ENCODE measurements at regions not wholly inside any gene's neighbourhood (a gene's known extent, or its start where the extent isn't known, plus 50 kb on each side); places are given as distances from the start of the nearest gene placed in this dataset.

- H3K36me3 ChIP-seq: no peaks in the 10 kb centered on the region
- H3K9me3 ChIP-seq: no peaks in the 10 kb centered on the region
- no peak for TF ChIP-seq CTCF (IDR thresholded peaks at IDR 0.05)
- ATAC-seq: peak in 6 of 8 donors; percentile 45 to 74 (median 58)
- H3K4me3 ChIP-seq: no peak overlapping the region
- no peak overlapping the region for H3K27ac ChIP-seq
- no peaks in the 10 kb centered on the region for H3K27me3 ChIP-seq
- H3K4me1 ChIP-seq: peaks cover 0 to 19% (median under 1%) of the 10 kb centered on the region in 9 donors
- intact Hi-C loops (cut with DNase I): loop anchor here in 1 of 10 donors (5.0 kb wide), 1 partner anchor 736 kb away; no protein-coding TSS in a partner anchor
- DNase-seq: peak in 1 of 2 donors; percentile 9
Observed at GRCh38 chr9:99726758-99727157, 94.9 kb upstream of the NR4A3 start.

DNA sequence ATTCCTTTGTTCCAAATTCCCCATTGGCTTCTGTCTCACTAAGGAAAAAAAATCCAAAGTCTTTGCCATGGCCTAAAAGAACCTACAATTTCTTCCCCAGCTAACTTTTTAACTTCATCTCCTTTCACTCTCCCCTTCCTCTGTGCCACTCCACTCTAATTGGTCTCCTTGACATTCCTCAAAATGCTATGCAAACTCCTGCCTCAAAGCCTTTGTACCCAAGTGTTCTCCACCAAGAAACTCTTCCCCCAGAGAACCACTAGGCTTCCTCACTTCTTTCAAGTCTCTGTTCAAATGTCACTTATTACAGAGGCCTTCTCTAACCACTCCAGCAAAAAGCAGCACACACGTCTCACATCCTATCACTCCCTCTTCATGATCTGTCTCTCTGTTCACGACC is 91.6 kb upstream of the NR4A3 start:
- WGBS, 2 donors: 93 to 94% methylated on average over 2 of the region's 2 CpGs
- Histone ChIP-seq H3K27me3 (no peaks in the 10 kb centered on the region), H3K36me3 (no peaks in the 10 kb centered on the region), H3K9me3 (no peaks in the 10 kb centered on the region), H3K4me1 (peaks cover 0 to 41% (median 14%) of the 10 kb centered on the region in 9 donors), H3K27ac (peak overlapping the region in 1 of 10 donors; percentile 10), H3K4me3 (no peak overlapping the region)
- intact Hi-C loops (cut with DNase I): loop anchor here in 1 of 10 donors (5.0 kb wide), 1 partner anchor 87 kb away; no protein-coding TSS in a partner anchor
- DNase-seq (no peak), ATAC-seq (no peak)
- TF ChIP-seq CTCF (IDR thresholded peaks at IDR 0.05): no peak

DNA sequence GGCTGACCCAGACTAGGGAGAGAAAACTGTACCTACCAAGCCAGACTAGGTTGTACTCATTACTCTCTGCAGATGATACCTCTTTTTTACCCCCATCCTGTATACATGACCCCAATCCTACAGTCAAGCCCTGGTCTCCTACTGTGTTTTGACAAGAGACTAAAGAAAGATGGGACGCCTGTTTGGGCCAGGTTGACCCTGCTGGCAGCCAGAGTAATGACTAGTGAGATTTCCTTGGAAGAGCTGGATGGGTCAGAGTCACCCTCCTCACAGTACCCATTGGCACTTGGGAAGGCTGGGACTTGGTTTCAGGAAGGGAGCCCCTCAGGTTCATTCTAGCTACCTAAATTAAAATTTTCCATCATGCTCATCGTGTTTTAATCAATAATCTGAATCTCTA is 89.7 kb upstream of the NR4A3 start:
- H3K4me3 ChIP-seq: no peak overlapping the region
- H3K27me3 ChIP-seq: no peaks in the 10 kb centered on the region
- H3K9me3 ChIP-seq: no peaks in the 10 kb centered on the region
- DNase-seq (no peak), ATAC-seq (peak in 1 of 8 donors; percentile 11)
- intact Hi-C loops (cut with DNase I): loop anchor here in 1 of 10 donors (5.0 kb wide), 1 partner anchor 85 kb away; no protein-coding TSS in a partner anchor
- no peaks in the 10 kb centered on the region for H3K36me3 ChIP-seq
- WGBS, 2 donors: 87% methylated on average over 2 of the region's 2 CpGs
- no peak for TF ChIP-seq CTCF (IDR thresholded peaks at IDR 0.05)
- peaks cover 0 to 37% (median 14%) of the 10 kb centered on the region in 9 donors for H3K4me1 ChIP-seq
- peak overlapping the region in 8 of 10 donors; percentile 14 to 77 (median 54) for H3K27ac ChIP-seq

- Histone ChIP-seq H3K4me1 (peaks cover 0 to 37% (median 14%) of the 10 kb centered on the region in 9 donors), H3K36me3 (no peaks in the 10 kb centered on the region), H3K27me3 (no peaks in the 10 kb centered on the region), H3K27ac (peak overlapping the region in 9 of 10 donors; percentile 14 to 77 (median 57)), H3K4me3 (peak overlapping the region in 5 of 10 donors; percentile 13 to 25 (median 17)), H3K9me3 (no peaks in the 10 kb centered on the region)
- intact Hi-C loops (cut with DNase I): loop anchor here in 1 of 10 donors (5.0 kb wide), 1 partner anchor 85 kb away; no protein-coding TSS in a partner anchor
- no peak for TF ChIP-seq CTCF (IDR thresholded peaks at IDR 0.05)
- no peak for DNase-seq
- peak; percentile 55 to 95 (median 74) for ATAC-seq
- WGBS, 2 donors: 4 to 6% methylated on average over 5 of the region's 5 CpGs
Observed at GRCh38 chr9:99732715-99733114, 89.0 kb upstream of the NR4A3 start.
